Germinal center (tissue), 1 donor: ENCODE measurements at regions not wholly inside any gene's neighbourhood (a gene's known extent, or its start where the extent isn't known, plus 50 kb on each side); places are given as distances from the start of the nearest gene placed in this dataset.
"Not testable (repeated sequence)": the region's sequence is repeated elsewhere in the genome, so short reads cannot be mapped to it uniquely, and the experiment has no call there.

Experiments
- DNase-seq: peaks from one replicate; pipeline ENCODE4 v3.0.0; 2012; ENCODE audit warnings: mixed read lengths, low spot score

DNA sequence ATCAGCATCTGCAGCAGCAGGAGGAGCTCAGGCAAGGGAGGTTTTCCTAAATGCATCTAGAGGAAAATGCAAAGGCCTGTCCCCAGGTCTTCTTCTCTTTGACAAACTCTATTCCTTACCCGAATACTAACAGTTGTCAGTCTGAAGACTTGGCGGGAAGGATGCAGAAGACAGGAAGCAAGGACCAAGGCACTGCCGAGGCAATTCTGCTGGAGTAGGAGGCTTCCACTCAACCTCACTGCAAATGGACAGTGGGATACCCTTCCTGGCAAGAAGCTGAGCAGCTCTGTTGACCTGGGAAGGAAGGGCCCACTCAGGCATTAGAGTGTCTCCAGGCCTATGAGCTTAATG, 373.0 kb downstream of the CCSER2 start:
- no peak for DNase-seq

GRCh38 chr10:84704101-84704500, 375.7 kb downstream of the CCSER2 start:
- DNase-seq = no peak

DNA sequence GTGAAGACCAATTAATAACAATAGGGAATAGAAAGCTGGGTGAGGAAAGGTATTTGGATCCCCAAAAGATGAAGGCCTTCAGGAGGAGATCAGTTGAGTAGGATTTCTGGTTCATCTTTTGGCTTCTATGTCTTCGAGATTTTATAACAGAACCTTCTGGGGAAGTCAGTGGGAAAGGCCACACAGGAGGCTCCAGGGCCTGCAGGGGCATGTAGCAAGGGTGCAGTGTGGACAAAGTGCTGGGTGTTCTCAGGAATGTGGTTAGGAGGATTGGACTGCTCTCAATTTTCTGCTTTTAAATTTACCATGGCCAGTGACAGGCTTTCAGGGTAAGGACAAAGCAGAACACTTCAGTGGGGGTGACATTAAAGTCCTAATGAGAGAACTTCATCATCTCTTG, 378.0 kb downstream of the CCSER2 start:
- no peak for DNase-seq

GRCh38 chr10:84706875-84707274, 378.5 kb downstream of the CCSER2 start:
- DNase-seq = no peak

DNA sequence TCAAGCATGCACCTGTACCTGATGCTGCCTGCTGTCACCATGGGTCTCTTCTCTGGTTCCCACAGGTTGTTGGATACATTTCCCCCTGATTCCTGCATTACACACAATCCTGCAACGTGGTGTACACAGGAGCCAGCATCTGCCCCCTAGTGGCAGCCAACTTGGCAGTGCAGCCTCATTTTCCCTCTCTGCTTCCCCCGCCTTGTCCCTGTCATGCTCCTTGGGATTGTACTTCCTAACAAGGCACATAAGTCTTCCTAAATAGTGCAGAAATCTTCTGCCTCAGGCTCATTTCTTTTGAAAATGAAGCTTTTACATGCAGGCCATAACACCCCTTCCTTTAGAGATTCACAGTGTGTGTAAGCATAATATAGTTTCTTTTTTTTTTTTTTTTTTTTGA, 387.5 kb downstream of the CCSER2 start:
- peak; percentile 33 for DNase-seq

- DNase-seq = no peak
Measured at GRCh38 chr10:84718877-84719616, 390.7 kb downstream of the CCSER2 start.

DNA sequence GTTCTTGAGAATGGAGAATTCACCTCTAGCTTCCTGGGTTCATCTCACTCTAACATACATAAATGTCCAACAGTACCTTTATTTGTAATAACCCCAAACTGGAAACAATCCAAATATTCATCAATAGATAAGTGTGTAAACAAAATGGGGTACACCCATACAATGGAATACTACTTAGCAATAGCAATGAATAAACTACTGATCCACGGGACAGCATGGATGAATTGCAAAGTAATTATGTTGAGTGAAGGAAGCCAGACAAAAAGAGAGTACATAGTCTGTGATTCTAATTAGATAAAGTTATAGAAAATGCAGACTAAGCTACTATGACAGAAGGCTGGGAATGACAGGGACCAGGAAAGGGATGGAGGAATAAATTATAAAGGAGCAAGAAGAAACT, 391.3 kb downstream of the CCSER2 start:
- no peak for DNase-seq

GRCh38 chr10:84727398-84727797, 399.0 kb downstream of the CCSER2 start:
- DNase-seq = no peak

- DNase-seq = not testable (repeated sequence)
Measured at GRCh38 chr10:84739126-84739525, 410.7 kb downstream of the CCSER2 start.

DNA sequence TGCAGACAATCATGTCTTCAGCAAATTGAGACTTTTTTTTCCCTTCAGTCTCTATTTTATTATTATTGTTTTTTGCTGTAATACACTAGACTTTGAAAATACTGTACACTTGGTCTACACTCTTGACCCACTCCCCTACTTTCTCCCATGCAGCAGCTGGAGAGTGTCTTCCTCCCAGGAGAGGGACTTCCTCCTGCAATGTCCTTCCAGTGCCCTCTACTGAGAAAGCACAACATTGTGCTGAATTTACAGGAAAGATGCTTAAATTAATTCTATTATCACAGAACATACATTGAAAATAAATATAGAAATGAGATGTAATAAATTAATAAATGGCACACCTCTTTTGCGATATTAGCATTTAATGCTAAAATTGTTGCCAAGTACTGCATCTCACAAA, 411.3 kb downstream of the CCSER2 start:
- DNase-seq = no peak

DNA sequence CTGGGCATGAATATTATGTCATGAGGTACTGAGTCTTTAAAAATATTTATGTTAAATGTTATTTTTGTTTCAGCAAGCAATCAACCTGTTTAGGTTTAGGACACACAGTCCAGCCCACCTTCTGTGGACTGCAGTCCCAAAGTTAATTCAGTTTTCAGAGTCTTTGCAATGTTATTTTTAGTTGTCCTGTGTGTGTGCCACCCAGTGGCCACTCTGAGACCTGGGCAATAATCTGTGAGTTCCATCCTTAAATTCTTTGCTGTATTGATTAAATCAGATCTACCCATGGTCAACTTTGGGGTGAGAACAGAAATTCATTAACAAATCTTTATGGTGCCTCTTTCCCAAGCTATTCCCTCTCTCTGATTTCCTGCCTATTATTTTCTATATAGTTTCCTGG, 415.1 kb downstream of the CCSER2 start:
- no peak for DNase-seq

DNA sequence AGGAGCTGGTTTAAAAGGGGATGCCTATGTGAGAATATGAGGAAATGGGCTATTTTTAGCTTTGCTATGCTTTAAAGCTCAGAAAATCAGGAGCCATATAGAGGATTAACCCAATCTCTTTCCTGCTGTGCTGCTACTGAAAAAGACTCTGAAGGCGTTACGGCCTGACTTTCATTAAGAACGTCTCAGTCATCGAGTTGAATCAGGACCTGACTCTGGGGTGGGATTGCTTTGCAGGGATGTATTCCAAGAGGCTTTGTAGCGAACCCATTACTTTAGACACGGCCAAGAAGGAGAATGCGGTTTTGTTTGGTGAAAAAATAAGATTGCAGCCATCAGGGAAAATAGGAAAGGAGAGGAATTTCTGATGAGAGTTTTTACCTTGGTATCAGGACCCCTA, 426.9 kb downstream of the CCSER2 start:
- DNase-seq = no peak

GRCh38 chr10:84756653-84757052, 428.3 kb downstream of the CCSER2 start:
- DNase-seq = not testable (repeated sequence)

DNA sequence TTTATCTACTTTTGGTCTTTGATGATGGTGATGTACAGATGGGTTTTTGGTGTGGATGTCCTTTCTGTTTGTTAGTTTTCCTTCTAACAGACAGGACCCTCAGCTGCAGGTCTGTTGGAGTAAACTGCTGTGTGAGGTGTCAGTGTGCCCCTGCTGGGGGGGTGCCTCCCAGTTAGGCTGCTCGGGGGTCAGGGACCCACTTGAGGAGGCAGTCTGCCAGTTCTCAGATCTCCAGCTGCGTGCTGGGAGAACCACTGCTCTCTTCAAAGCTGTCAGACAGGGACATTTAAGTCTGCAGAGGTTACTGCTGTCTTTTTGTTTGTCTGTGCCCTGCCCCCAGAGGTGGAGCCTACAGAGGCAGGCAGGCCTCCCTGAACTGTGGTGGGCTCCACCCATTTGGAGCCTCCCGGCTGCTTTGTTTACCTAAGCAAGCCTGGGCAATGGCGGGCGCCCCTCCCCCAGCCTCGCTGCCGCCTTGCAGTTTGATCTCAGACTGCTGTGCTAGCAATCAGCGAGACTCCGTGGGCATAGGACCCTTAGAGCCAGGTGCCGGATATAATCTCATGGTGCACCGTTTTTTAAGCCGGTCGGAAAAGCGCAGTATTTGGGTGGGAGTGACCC, 433.7 kb downstream of the CCSER2 start:
- DNase-seq = not testable (repeated sequence)

DNA sequence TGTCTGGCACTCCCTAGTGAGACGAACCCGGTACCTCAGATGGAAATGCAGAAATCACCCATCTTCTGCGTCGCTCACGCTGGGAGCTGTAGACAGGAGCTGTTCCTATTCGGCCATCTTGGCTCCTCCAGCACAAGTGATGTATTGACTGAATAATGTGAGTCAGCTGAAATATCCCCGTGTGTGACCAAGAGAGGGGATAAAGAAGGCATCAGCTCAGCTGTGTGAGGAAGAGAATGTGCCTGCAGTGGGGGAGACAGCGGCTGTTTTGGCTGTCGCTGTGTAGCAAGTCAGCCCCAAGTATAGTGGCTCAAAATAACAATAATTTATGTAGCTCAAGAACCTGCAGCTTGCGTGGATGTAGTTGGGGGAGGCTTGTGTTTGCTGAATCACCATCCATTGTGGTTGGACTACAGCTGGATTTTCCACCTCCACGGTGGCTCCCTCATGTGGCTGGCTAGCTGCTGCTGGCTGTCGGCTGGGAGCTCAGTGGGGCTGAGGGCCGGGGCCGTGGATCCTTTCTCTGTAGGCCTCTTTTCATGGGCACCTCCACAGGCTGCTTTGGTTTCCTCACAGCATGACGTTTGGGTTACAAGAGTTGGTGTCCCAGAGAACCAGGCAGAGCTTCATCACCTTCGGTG, 434.5 kb downstream of the CCSER2 start:
- DNase-seq = no peak

- no peak for DNase-seq
Measured at GRCh38 chr10:84763965-84764364, 435.6 kb downstream of the CCSER2 start.

- DNase-seq = no peak
Measured at GRCh38 chr10:84765086-84765485, 436.7 kb downstream of the CCSER2 start.

GRCh38 chr10:84765656-84766055, 437.3 kb downstream of the CCSER2 start:
- no peak for DNase-seq

DNA sequence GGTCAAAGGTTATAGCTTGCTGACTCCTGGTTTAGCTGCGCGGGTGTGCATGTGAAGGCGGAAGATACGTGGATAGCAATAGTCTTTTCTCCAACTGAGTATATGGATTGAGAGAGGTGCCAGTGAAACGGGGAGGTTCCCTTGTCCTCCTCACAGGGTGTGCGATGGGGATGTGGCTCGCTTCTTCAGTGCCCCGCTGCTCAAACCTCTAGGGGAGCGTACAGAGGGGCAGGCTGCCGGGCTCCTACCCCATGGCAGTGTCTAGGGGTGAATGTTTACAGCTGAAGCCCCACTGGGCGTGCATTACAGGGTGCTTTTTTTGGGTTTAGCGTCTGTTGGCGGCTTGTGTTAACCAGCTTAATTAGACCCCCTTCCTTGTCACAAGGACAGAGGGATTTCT, 438.5 kb downstream of the CCSER2 start:
- no peak for DNase-seq

DNA sequence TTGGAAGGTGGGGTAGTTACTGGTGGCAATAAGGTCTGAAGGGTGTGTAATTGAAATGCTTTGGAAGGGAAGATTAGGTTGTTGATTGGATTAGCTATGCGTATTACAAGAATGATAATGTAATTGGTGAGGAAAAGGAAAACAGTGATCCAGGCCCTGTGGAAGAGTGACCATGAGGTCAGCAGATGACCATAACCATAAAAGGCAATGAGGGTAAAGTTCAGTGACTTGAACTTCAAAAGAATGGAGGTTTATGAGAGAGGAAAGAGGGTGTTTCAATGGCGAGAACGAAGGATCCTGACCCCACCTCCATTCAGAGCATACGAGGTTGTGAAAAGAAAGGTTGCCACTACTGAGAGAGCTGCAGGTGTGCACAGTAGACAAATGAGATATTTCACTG, 439.7 kb downstream of the CCSER2 start:
- DNase-seq = no peak

GRCh38 chr10:84770824-84771223, 442.4 kb downstream of the CCSER2 start:
- DNase-seq = no peak

- peak; percentile 14 for DNase-seq
Measured at GRCh38 chr10:84783386-84783785, 455.0 kb downstream of the CCSER2 start.

GRCh38 chr10:84783909-84784308, 455.5 kb downstream of the CCSER2 start:
- no peak for DNase-seq

DNA sequence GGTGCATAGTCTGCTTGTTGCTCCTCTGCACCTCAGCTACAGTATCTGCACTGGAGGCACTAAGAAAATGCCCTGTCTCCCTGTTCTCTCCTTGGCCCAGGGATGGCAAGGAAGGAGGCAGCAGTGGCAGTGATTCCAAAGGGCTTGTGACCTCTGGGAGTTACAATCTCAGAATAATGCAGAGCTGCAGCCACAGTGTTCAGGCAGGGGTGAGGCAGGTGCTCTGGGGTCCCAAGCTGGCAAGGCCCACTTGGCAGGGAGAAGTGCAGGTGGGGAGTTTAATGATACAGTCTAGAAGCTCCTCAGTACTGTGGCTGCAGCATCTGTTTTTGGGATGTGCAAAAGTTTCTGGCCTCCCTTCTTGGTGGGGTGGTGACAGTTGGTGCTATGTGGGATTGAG, 456.4 kb downstream of the CCSER2 start:
- no peak for DNase-seq
